ENCODE measurements at regions not wholly inside any gene's neighbourhood (a gene's known extent, or its start where the extent isn't known, plus 50 kb on each side); places are given as distances from the start of the nearest gene placed in this dataset.

DNA sequence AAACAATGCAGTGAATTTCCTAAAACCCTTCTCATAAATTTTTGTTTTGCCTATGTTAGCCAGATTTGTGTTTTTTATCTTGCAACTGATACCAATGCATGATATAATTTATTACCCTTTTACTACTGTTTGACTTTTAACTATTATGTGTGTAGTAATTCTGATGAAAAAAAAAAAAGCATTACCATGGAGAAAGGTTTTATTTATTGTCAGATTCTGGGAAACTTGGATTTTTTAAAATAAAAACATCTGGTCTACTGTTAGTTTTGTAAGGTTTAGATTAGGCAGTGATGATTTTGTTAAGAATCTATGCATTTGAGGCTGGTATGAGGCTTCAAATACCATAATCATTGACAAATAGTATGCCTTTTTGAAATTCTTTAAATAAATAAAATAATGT lies 470.4 kb upstream of the ROBO1 start:
- TF ChIP-seq, protein P1, sequence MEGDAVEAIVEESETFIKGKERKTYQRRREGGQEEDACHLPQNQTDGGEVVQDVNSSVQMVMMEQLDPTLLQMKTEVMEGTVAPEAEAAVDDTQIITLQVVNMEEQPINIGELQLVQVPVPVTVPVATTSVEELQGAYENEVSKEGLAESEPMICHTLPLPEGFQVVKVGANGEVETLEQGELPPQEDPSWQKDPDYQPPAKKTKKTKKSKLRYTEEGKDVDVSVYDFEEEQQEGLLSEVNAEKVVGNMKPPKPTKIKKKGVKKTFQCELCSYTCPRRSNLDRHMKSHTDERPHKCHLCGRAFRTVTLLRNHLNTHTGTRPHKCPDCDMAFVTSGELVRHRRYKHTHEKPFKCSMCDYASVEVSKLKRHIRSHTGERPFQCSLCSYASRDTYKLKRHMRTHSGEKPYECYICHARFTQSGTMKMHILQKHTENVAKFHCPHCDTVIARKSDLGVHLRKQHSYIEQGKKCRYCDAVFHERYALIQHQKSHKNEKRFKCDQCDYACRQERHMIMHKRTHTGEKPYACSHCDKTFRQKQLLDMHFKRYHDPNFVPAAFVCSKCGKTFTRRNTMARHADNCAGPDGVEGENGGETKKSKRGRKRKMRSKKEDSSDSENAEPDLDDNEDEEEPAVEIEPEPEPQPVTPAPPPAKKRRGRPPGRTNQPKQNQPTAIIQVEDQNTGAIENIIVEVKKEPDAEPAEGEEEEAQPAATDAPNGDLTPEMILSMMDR (conservative IDR thresholded peaks at IDR 0.05): no peak
- TF ChIP-seq ZFX (IDR thresholded peaks at IDR 0.05): no peak
- H3K27ac ChIP-seq: no peak overlapping the region

DNA sequence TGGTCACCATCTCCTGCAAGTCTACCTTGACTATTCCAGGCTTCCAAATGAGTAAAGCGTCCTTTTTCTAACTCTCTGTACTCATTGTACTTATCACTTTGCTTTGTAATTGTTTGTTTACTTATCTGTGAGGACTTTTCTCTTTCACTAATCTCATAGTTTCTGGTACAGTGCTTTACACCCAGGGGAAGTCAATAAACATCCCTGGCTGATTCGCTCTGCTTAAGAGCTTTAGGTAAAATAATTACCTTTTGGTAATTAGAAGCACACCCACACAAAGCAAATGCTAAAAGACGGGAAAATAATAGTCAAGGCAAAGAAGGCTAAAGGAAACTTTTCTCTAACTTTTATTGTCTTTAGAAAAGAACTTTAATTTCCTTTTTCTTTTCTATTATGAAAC lies 466.9 kb upstream of the ROBO1 start:
- H3K27ac ChIP-seq: no peak overlapping the region
- no peak for TF ChIP-seq ZFX (IDR thresholded peaks at IDR 0.05)
- TF ChIP-seq, protein P1 (conservative IDR thresholded peaks at IDR 0.05): no peak

DNA sequence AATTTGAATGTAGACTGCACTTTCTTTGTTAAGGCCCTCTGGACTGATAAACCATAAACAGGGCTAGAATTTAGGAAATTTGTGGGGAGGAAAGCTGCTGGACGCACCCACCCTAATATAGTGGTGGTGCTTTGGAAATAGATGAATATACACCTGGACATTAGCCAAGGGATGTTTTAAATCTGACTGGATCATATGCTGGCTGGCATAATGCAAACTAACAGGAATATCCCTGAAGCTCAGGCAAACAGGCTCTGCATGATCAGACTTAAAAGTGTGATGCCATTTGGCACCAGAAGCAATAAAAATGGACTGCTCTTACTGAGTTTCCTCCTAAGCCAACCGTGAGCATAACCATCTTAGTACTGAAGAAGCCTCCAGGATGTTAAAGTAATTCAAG lies 465.8 kb upstream of the ROBO1 start:
- TF ChIP-seq, protein P1 (conservative IDR thresholded peaks at IDR 0.05): no peak
- no peak for TF ChIP-seq ZFX (IDR thresholded peaks at IDR 0.05)
- H3K27ac ChIP-seq: no peak overlapping the region

DNA sequence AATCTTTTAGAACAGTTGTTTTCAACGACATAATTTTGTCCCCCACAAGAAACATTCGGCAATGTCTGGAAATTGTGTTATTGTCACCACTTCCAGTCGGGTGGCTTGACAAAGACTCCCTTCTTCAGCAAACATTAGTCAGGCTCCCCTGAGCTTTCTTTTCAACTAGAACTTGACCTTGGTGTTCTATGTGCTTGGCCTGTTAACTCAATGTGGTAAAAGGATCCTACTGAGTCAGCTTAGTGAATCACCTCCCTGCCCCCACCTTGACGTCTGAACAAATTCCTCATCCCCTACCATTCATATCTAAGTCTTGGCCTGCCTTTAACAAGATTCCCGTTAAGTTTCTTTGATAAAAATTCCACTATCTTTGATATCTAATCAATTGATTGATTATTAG lies 465.0 kb upstream of the ROBO1 start:
- no peak for TF ChIP-seq ZFX (IDR thresholded peaks at IDR 0.05)
- TF ChIP-seq, protein P1 (conservative IDR thresholded peaks at IDR 0.05): no peak
- H3K27ac ChIP-seq: no peak overlapping the region

DNA sequence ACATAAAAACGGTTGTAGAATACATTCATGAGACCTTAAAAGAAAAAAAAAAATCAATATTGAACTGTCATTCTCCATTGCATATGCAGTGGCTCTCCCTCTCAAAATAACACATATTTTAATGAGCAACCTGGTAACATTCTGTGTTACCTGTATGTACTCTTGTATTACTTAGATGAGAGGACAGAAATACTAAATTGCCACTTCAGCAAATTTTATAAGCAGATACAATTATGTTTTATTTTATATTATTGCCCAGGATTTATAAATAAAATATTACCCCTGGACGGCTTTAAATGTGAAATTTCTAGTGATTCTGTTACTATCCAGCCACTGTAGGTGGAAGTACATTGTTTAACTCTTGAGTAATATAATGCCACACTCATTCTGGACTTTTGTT lies 463.2 kb upstream of the ROBO1 start:
- no peak overlapping the region for H3K27ac ChIP-seq
- no peak for TF ChIP-seq ZFX (IDR thresholded peaks at IDR 0.05)
- TF ChIP-seq, protein P1 (conservative IDR thresholded peaks at IDR 0.05): no peak

DNA sequence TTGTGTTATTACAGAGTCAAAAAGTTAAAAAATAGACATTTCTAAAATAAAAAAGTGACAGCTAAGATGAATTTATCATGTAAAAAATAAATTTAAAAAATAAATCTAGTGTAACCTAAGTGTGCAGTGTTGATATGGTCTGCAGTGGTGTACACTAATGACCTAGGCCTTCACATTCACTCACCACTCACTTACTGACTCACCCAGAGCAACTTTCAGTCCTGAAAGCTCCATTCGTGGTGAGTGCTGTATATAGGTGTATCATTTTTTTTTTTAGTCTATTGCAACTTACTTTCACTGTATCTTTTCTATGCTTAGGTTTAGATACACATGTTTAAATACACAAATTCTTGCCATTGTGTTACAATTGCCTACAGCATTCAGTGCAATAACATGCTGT lies 459.4 kb upstream of the ROBO1 start:
- no peak for TF ChIP-seq ZFX (IDR thresholded peaks at IDR 0.05)
- TF ChIP-seq, protein P1 (conservative IDR thresholded peaks at IDR 0.05): no peak

DNA sequence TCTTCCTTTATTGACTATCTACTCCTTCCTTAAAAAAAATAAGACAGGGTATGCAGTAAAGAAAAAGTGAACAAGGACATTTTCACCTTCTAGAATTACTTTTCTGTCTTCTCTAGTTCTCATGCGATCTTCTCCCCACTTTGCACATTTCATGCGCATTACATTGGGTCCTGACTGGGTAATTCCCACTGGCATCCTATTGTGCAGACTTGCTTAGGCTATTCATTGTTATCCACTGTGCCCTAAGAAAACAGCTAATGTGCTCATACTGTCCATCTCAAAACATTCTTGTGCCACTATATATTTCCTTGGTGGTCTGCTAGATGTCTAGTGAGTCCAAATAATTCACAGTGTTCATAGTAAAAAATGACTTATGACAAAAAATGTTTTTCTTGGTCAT lies 447.4 kb upstream of the ROBO1 start:
- TF ChIP-seq, protein P1 (conservative IDR thresholded peaks at IDR 0.05): no peak
- TF ChIP-seq ZFX (IDR thresholded peaks at IDR 0.05): no peak
- no peak overlapping the region for H3K27ac ChIP-seq

More for the DNA sequence above, 459.4 kb upstream of the ROBO1 start:
- no peak overlapping the region for H3K27ac ChIP-seq
